Neural crest cell (in vitro differentiated cells): ENCODE measurements at regions not wholly inside any gene's neighbourhood (a gene's known extent, or its start where the extent isn't known, plus 50 kb on each side); places are given as distances from the start of the nearest gene placed in this dataset.

Experiments used
- DNase-seq: peaks from one replicate; pipeline ENCODE4 v3.0.0; 2021; ENCODE audit warnings: low read depth, mixed read lengths, low spot score
- H3K27ac Mint-ChIP-seq: one replicate; pipeline ENCODE4 v1.8.0; 2021; ENCODE audit warnings: mild to moderate bottlenecking, mixed read lengths; ENCODE audit not compliant: unreplicated experiment
- H3K27me3 Mint-ChIP-seq: 2 replicates; pipeline ENCODE4 v1.8.0; 2021; ENCODE audit warnings: low read depth, mild to moderate bottlenecking, mixed read lengths
- H3K36me3 Mint-ChIP-seq: 2 replicates; pipeline ENCODE4 v1.8.0; 2021; ENCODE audit warnings: low read depth, mild to moderate bottlenecking, mixed read lengths
- H3K4me1 Mint-ChIP-seq: 2 replicates; pipeline ENCODE4 v1.8.0; 2021; ENCODE audit warnings: mixed read lengths
- H3K4me3 Mint-ChIP-seq: one replicate; pipeline ENCODE4 v1.8.0; 2021; ENCODE audit warnings: mild to moderate bottlenecking, mixed read lengths
- H3K9me3 Mint-ChIP-seq: 2 replicates; pipeline ENCODE4 v1.8.0; 2021; ENCODE audit warnings: mixed read lengths
- TF ChIP-seq, protein P1 (sequence below): fragments of 200-600 bp; sonication (generic); conservative IDR thresholded peaks from 2 replicates; pipeline ENCODE4 v1.5.0; 2021; ENCODE audit warnings: antibody characterized with exemption, mild to moderate bottlenecking

GRCh38 chr2:145036421-145037011, 516.6 kb upstream of the ZEB2 start:
- TF ChIP-seq, protein P1, sequence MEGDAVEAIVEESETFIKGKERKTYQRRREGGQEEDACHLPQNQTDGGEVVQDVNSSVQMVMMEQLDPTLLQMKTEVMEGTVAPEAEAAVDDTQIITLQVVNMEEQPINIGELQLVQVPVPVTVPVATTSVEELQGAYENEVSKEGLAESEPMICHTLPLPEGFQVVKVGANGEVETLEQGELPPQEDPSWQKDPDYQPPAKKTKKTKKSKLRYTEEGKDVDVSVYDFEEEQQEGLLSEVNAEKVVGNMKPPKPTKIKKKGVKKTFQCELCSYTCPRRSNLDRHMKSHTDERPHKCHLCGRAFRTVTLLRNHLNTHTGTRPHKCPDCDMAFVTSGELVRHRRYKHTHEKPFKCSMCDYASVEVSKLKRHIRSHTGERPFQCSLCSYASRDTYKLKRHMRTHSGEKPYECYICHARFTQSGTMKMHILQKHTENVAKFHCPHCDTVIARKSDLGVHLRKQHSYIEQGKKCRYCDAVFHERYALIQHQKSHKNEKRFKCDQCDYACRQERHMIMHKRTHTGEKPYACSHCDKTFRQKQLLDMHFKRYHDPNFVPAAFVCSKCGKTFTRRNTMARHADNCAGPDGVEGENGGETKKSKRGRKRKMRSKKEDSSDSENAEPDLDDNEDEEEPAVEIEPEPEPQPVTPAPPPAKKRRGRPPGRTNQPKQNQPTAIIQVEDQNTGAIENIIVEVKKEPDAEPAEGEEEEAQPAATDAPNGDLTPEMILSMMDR = no peak
- no peak overlapping the region for H3K4me3 Mint-ChIP-seq
- H3K27me3 Mint-ChIP-seq = no peaks in the 10 kb centered on the region
- no peak overlapping the region for H3K27ac Mint-ChIP-seq
- DNase-seq = no peak
- H3K4me1 Mint-ChIP-seq = no peaks in the 10 kb centered on the region
- H3K36me3 Mint-ChIP-seq = no peaks in the 10 kb centered on the region
- H3K9me3 Mint-ChIP-seq = peaks cover 5% of the 10 kb centered on the region

GRCh38 chr2:145034511-145034910, 514.6 kb upstream of the ZEB2 start:
- no peak for DNase-seq
- Mint-ChIP-seq H3K4me1 (peaks cover 9% of the 10 kb centered on the region), H3K27ac (no peak overlapping the region), H3K4me3 (no peak overlapping the region), H3K36me3 (no peaks in the 10 kb centered on the region), H3K27me3 (no peaks in the 10 kb centered on the region), H3K9me3 (peaks cover under 1% of the 10 kb centered on the region)
- TF ChIP-seq, protein P1 = no peak

DNA sequence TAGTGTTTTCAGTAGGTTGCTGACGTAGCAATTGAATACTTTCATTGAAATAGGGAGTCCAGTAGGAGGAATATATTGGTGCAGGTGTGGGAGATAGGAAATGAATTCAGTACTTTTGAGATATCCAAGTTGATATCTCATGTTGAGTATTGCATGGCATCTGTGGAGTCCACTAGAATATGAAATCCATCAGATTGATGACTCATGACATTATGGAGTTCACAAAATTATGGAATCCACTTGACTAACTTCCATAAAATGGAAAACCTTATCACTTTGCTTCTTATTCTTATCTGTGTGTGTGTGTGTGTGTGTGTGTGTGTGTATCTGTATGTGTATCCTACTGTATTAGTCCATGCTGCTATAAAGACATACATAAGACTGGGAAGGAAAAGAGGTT, 513.5 kb upstream of the ZEB2 start:
- Mint-ChIP-seq H3K4me3 (no peak overlapping the region), H3K9me3 (no peaks in the 10 kb centered on the region), H3K27me3 (no peaks in the 10 kb centered on the region), H3K36me3 (no peaks in the 10 kb centered on the region), H3K27ac (no peak overlapping the region), H3K4me1 (peaks cover 14% of the 10 kb centered on the region)
- TF ChIP-seq, protein P1 = no peak
- DNase-seq = no peak

DNA sequence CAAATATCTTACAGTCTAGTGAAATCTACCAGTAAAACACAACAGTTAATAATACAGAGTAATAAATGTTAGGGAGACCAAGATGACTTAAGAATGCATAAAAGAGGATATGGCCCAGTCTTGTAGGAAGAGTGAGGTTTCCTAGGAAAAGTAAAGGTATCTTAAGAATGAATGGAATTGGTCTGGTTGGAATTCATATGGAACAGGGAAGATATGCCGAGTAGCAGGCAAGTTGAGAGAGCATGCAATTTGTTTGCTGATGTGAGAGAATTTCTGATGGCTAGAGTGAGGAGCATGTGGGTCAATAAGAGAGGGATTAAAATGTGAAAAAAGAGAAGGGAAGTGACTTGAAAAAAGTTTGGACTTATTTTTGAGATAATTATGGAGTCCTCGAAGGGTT, 512.9 kb upstream of the ZEB2 start:
- no peak overlapping the region for H3K27ac Mint-ChIP-seq
- H3K36me3 Mint-ChIP-seq = no peaks in the 10 kb centered on the region
- no peaks in the 10 kb centered on the region for H3K27me3 Mint-ChIP-seq
- no peak for DNase-seq
- no peak overlapping the region for H3K4me3 Mint-ChIP-seq
- H3K4me1 Mint-ChIP-seq = peaks cover 14% of the 10 kb centered on the region
- H3K9me3 Mint-ChIP-seq = no peaks in the 10 kb centered on the region
- TF ChIP-seq, protein P1 = no peak

DNA sequence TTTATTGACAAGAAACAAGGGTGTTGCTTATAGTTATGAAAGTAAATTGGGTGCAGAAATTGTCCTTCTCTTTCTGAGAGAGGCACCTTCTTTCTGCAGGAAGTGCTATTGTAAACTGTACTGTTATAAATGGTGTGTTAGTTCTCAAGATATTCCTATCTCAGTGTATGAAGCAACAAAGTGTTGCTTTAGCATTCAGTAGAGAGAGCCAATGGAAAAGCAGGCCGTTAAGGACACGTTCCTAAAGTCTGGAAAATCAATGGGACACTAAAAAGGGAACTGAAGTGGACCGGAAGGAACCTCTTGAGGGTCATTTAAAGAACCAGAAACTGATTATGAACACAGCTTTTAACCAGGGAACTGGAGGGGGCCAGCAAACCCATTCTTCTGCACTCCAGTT, 510.0 kb upstream of the ZEB2 start:
- no peak for DNase-seq
- Mint-ChIP-seq H3K9me3 (no peaks in the 10 kb centered on the region), H3K27ac (no peak overlapping the region), H3K27me3 (no peaks in the 10 kb centered on the region), H3K4me3 (no peak overlapping the region), H3K36me3 (no peaks in the 10 kb centered on the region), H3K4me1 (peaks cover 14% of the 10 kb centered on the region)
- TF ChIP-seq, protein P1 = no peak

DNA sequence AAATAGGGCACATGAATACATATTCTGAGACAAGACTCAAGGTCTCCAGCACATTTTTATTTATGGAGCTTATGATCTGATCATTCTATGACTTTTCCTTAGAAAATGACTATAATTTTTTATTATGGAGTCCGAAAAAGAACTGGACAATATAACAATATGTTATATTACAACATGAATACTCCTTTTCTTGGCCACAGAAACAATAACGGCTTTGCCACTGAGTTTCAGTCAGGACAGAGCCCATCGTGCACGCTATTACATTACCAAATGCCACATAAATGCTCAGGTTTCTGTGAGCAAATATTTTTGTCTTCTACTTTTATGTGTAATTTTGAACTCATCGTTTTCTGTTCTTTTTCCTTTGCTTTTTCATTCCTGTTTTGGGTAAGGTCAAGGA, 509.2 kb upstream of the ZEB2 start:
- Mint-ChIP-seq H3K4me1 (peaks cover 14% of the 10 kb centered on the region), H3K4me3 (no peak overlapping the region), H3K36me3 (no peaks in the 10 kb centered on the region), H3K27me3 (no peaks in the 10 kb centered on the region), H3K9me3 (no peaks in the 10 kb centered on the region), H3K27ac (no peak overlapping the region)
- no peak for DNase-seq
- TF ChIP-seq, protein P1 = no peak
